Suprapubic skin (tissue), 4 donors: ENCODE measurements at regions not wholly inside any gene's neighbourhood (a gene's known extent, or its start where the extent isn't known, plus 50 kb on each side); places are given as distances from the start of the nearest gene placed in this dataset.

ENCODE experiments used
- DNase-seq, 2 donors: peaks; one replicate each; pipeline ENCODE4 v3.0.0-alpha.2; 2019; ENCODE audit warnings: low spot score in 2 of 2
- H3K27ac ChIP-seq: fragments of 200-600 bp; sonication (generic); one replicate; pipeline ENCODE4 v1.5.1; 2019
- H3K27me3 ChIP-seq: fragments of 200-600 bp; sonication (generic); one replicate; pipeline ENCODE4 v1.5.1; 2019
- H3K36me3 ChIP-seq: fragments of 200-600 bp; sonication (generic); one replicate; pipeline ENCODE4 v1.5.1; 2019
- H3K4me1 ChIP-seq: fragments of 200-600 bp; sonication (generic); one replicate; pipeline ENCODE4 v1.5.1; 2019
- H3K4me3 ChIP-seq: fragments of 200-600 bp; sonication (generic); one replicate; pipeline ENCODE4 v1.5.1; 2019; ENCODE audit warnings: mild to moderate bottlenecking
- H3K9me3 ChIP-seq: fragments of 200-600 bp; sonication (generic); one replicate; pipeline ENCODE4 v1.5.1; 2019
- CTCF ChIP-seq, 2 donors: fragments of 200-600 bp in 1 of 2; fragments of 450-650 bp in 1 of 2; sonication (generic) in 1 of 2; IDR thresholded peaks; one replicate each; pipeline ENCODE4 v1.5.1; 2016 to 2019; ENCODE audit warnings: antibody characterized with exemption in 2 of 2, mild to moderate bottlenecking in 1 of 2, moderate library complexity in 1 of 2
- EP300 ChIP-seq: sonication (generic); formaldehyde crosslinking; IDR thresholded peaks from one replicate; pipeline ENCODE4 v1.6.1; 2017; ENCODE audit warnings: antibody characterized with exemption
- POLR2A ChIP-seq, 2 donors: fragments of 450-650 bp; IDR thresholded peaks; one replicate each; pipeline ENCODE4 v1.6.1; 2017; ENCODE audit warnings: antibody characterized with exemption in 2 of 2, mild to moderate bottlenecking in 2 of 2, moderate library complexity in 2 of 2
- POLR2AphosphoS5 ChIP-seq, 3 donors: sonication (generic); formaldehyde crosslinking; IDR thresholded peaks; one replicate each; pipeline ENCODE4 v1.6.1; 2017; ENCODE audit warnings: antibody characterized with exemption in 3 of 3
- WGBS: methylation state at CpG from one replicate; pipeline ENCODE4 v1.1.5; 2018; 5-methylcytosine and 5-hydroxymethylcytosine counted together

DNA sequence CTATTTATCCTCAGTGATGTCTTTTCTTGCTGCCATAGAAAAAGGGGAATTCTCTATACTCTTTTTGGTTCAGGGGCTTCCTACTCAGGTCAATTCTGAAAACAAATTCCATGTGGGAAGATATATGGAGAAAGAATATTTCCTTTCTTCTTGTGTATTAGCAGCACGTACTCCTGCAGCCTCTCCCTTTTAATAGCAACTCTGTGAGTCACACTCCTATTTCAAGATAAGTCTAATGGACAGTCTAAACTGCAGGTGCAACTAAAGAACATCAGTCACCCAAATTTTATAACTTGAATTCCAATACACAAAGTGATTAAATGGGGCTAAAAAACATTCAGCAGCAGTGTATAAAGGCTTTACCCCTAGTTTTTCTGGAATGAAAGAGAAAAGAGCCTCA is 942.2 kb downstream of the CNTNAP5 start:
- H3K4me1 ChIP-seq, result no peaks in the 10 kb centered on the region
- no peak overlapping the region for H3K27ac ChIP-seq
- H3K4me3 ChIP-seq, result no peak overlapping the region
- 15% methylated on average over 1 of the region's 1 CpG for WGBS
- no peaks in the 10 kb centered on the region for H3K9me3 ChIP-seq
- no peaks in the 10 kb centered on the region for H3K27me3 ChIP-seq
- no peaks in the 10 kb centered on the region for H3K36me3 ChIP-seq
- no peak for DNase-seq
- no peak for TF ChIP-seq CTCF (IDR thresholded peaks at IDR 0.05)
- no peak for TF ChIP-seq POLR2AphosphoS5 (IDR thresholded peaks at IDR 0.05)
- TF ChIP-seq POLR2A (IDR thresholded peaks at IDR 0.05), result no peak
- no peak for TF ChIP-seq EP300

DNA sequence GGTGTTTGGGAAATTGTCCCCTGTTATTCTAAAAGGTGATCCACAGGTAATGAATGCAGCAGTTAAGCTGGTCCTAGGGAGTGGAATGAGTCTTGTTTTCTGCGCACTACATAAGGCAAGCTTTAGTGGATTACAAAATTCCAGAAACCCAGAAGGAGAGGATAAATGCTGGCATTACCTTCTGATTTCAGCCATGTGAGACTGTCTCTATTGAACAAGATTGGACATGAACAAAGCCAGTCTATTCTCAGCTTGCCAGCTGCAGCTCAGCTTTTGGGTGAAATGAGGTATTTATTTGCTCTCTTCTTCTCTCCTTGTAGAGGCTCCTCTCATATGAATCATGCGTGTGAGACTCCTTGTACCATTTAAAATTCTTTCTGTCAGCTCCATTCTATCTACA is 944.9 kb downstream of the CNTNAP5 start:
- Histone ChIP-seq H3K9me3 (no peaks in the 10 kb centered on the region), H3K27ac (no peak overlapping the region), H3K27me3 (no peaks in the 10 kb centered on the region), H3K4me3 (no peak overlapping the region), H3K36me3 (no peaks in the 10 kb centered on the region), H3K4me1 (no peaks in the 10 kb centered on the region)
- TF ChIP-seq CTCF (IDR thresholded peaks at IDR 0.05) (no peak), EP300 (no peak), POLR2AphosphoS5 (IDR thresholded peaks at IDR 0.05) (no peak), POLR2A (IDR thresholded peaks at IDR 0.05) (no peak)
- WGBS, result 71% methylated on average over 2 of the region's 2 CpGs
- DNase-seq, result no peak

DNA sequence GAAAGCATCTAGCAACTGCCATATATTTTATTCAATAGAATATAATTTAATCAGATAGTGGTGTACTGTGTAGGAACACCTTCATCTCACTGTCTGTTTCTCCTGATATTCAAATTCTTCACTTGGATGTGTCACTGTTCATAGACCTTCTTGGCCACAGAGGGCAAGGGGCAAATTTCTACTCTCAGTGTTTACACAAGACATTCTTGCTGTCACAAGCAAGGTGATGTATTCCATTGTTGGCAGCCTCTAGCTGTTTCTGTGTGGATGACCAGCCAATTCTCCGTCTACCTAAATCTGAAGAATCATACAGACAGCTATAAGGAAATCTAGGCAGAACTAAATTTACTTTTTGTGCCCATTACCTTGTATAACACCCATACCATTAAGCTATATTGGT is 948.3 kb downstream of the CNTNAP5 start:
- Histone ChIP-seq H3K9me3 (no peaks in the 10 kb centered on the region), H3K27me3 (no peaks in the 10 kb centered on the region), H3K4me3 (no peak overlapping the region), H3K27ac (no peak overlapping the region), H3K4me1 (no peaks in the 10 kb centered on the region), H3K36me3 (no peaks in the 10 kb centered on the region)
- TF ChIP-seq CTCF (IDR thresholded peaks at IDR 0.05), result no peak
- TF ChIP-seq EP300, result no peak
- no peak for TF ChIP-seq POLR2AphosphoS5 (IDR thresholded peaks at IDR 0.05)
- TF ChIP-seq POLR2A (IDR thresholded peaks at IDR 0.05), result no peak
- DNase-seq, result no peak
- 91% methylated on average over 1 of the region's 1 CpG for WGBS

GRCh38 chr2:124975224-124975623 is 950.1 kb downstream of the CNTNAP5 start:
- peaks cover 5% of the 10 kb centered on the region for H3K9me3 ChIP-seq
- H3K36me3 ChIP-seq, result no peaks in the 10 kb centered on the region
- no peaks in the 10 kb centered on the region for H3K4me1 ChIP-seq
- H3K27ac ChIP-seq, result no peak overlapping the region
- no peak for TF ChIP-seq POLR2A (IDR thresholded peaks at IDR 0.05)
- TF ChIP-seq CTCF (IDR thresholded peaks at IDR 0.05), result no peak
- no peak for TF ChIP-seq POLR2AphosphoS5 (IDR thresholded peaks at IDR 0.05)
- TF ChIP-seq EP300, result no peak
- DNase-seq, result no peak
- no peak overlapping the region for H3K4me3 ChIP-seq
- 73% methylated on average over 3 of the region's 3 CpGs for WGBS
- no peaks in the 10 kb centered on the region for H3K27me3 ChIP-seq

DNA sequence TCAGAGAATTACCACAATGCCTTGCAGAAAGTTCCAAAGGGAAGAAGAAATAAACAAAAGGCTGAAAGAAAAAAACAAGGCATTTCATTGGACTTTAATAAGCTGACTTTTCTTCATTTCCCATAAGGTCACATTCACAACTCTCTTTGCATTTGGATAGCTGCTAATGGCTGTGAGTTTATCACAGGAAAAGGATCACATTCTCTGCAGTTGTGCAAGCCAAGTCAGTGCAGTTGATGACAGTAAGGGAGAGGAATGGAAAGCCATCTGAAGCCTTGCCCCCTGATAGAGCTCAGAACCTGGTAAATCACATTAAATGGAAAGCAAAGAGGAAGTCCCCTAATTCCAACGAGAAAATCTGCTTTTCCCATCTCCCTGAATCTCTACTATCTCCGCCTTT is 950.6 kb downstream of the CNTNAP5 start:
- H3K4me3 ChIP-seq, result no peak overlapping the region
- H3K4me1 ChIP-seq, result no peaks in the 10 kb centered on the region
- H3K27me3 ChIP-seq, result no peaks in the 10 kb centered on the region
- H3K36me3 ChIP-seq, result no peaks in the 10 kb centered on the region
- DNase-seq, result no peak
- peaks cover 5% of the 10 kb centered on the region for H3K9me3 ChIP-seq
- 65% methylated on average over 2 of the region's 2 CpGs for WGBS
- no peak overlapping the region for H3K27ac ChIP-seq
- no peak for TF ChIP-seq EP300
- TF ChIP-seq POLR2AphosphoS5 (IDR thresholded peaks at IDR 0.05), result no peak
- no peak for TF ChIP-seq CTCF (IDR thresholded peaks at IDR 0.05)
- TF ChIP-seq POLR2A (IDR thresholded peaks at IDR 0.05), result no peak
